GM21723 (cell line): ENCODE measurements at regions not wholly inside any gene's neighbourhood (a gene's known extent, or its start where the extent isn't known, plus 50 kb on each side); places are given as distances from the start of the nearest gene placed in this dataset.

Source experiments
- ATAC-seq: cut with Tn5 transposase; IDR thresholded peaks from one replicate; pipeline ENCODE4 v1.9.1; 2021; ENCODE audit warnings: mild to moderate bottlenecking, moderate library complexity; ENCODE audit not compliant: unreplicated experiment

GRCh38 chr2:217030081-217030480, 170.2 kb upstream of the TNP1 start:
- ATAC-seq: no peak

- no peak for ATAC-seq
These were observed 168.3 kb upstream of the TNP1 start for GRCh38 chr2:217028128-217028527.

GRCh38 chr2:217027414-217027813, 167.6 kb upstream of the TNP1 start:
- ATAC-seq: no peak

- no peak for ATAC-seq
These were observed 166.7 kb upstream of the TNP1 start for GRCh38 chr2:217026569-217026968.

- ATAC-seq: no peak
These were observed 166.3 kb upstream of the TNP1 start for GRCh38 chr2:217026161-217026560.

GRCh38 chr2:217023611-217024010, 163.7 kb upstream of the TNP1 start:
- no peak for ATAC-seq

GRCh38 chr2:217017456-217018252, 157.8 kb upstream of the TNP1 start:
- no peak for ATAC-seq

- no peak for ATAC-seq
These were observed 157.0 kb upstream of the TNP1 start for GRCh38 chr2:217016796-217017419.

- no peak for ATAC-seq
These were observed 154.7 kb upstream of the TNP1 start for GRCh38 chr2:217014328-217015105.

- no peak for ATAC-seq
These were observed 154.1 kb upstream of the TNP1 start for GRCh38 chr2:217013926-217014325.

GRCh38 chr2:217011576-217011975, 151.7 kb upstream of the TNP1 start:
- no peak for ATAC-seq

GRCh38 chr2:217010173-217010572, 150.3 kb upstream of the TNP1 start:
- no peak for ATAC-seq

GRCh38 chr2:217008794-217009193, 148.9 kb upstream of the TNP1 start:
- ATAC-seq: no peak

- ATAC-seq: no peak
These were observed 146.4 kb upstream of the TNP1 start for GRCh38 chr2:217006217-217006616.

- ATAC-seq: no peak
These were observed 144.8 kb upstream of the TNP1 start for GRCh38 chr2:217004656-217005055.

GRCh38 chr2:217001740-217002139, 141.9 kb upstream of the TNP1 start:
- ATAC-seq: no peak

- no peak for ATAC-seq
These were observed 140.5 kb upstream of the TNP1 start for GRCh38 chr2:217000406-217000805.

- no peak for ATAC-seq
These were observed 136.5 kb upstream of the TNP1 start for GRCh38 chr2:216996279-216996845.

GRCh38 chr2:216994353-216994854, 134.5 kb upstream of the TNP1 start:
- no peak for ATAC-seq

GRCh38 chr2:216992056-216992675, 132.3 kb upstream of the TNP1 start:
- no peak for ATAC-seq

- ATAC-seq: no peak
These were observed 131.7 kb upstream of the TNP1 start for GRCh38 chr2:216991563-216991962.
